ENCODE measurements at regions not wholly inside any gene's neighbourhood (a gene's known extent, or its start where the extent isn't known, plus 50 kb on each side); places are given as distances from the start of the nearest gene placed in this dataset.

GRCh38 chr20:57985278-57985677 lies 243.2 kb downstream of the ANKRD60 start:
- TF ChIP-seq CTCF (conservative IDR thresholded peaks at IDR 0.05 in 1 of 2, IDR thresholded peaks at IDR 0.05 in 1 of 2; ENCODE audit: extremely low read depth in 1 of 2, insufficient read depth in 1 of 2, low read depth in 1 of 2, low read length in 2 of 2) (no peak), EZH2 (IDR thresholded peaks at IDR 0.05; ENCODE audit: borderline replicate concordance, low read length) (no peak)
